HPDE6-E6E7 (cell line): ENCODE measurements at regions not wholly inside any gene's neighbourhood (a gene's known extent, or its start where the extent isn't known, plus 50 kb on each side); places are given as distances from the start of the nearest gene placed in this dataset.
A peak's percentile ranks its signal among the peaks of the same experiment; 100 is the strongest.
"Not testable (repeated sequence)": the region's sequence is repeated elsewhere in the genome, so short reads cannot be mapped to it uniquely, and the experiment has no call there.

Experiments
- DNase-seq: peaks from one replicate; pipeline ENCODE4 v3.0.0; 2011; ENCODE audit warnings: missing footprints; ENCODE audit errors: extremely low spot score

- no peak for DNase-seq
These were observed 323.7 kb upstream of the FAM78B start for GRCh38 chr1:166490437-166490991.

GRCh38 chr1:166493765-166494164 is 327.0 kb upstream of the FAM78B start:
- DNase-seq: not testable (repeated sequence)

DNA sequence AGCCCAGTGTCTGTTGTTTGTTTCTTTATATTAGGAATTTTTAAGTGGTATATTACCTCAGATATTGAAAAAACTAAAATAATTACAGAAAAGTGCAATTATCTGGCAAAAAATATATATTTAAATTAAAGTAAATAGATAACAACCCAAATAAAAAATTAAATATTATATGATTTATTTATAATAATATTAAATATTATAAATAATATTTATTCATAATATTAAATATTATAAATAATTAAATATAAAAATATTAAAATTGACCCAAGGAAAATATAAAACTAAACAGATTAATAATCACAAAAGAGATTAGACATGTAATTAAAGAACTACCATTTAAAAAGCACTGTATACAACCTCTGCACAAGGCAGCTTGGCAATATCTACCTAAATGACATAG is 331.9 kb upstream of the POGK start:
- DNase-seq: no peak

DNA sequence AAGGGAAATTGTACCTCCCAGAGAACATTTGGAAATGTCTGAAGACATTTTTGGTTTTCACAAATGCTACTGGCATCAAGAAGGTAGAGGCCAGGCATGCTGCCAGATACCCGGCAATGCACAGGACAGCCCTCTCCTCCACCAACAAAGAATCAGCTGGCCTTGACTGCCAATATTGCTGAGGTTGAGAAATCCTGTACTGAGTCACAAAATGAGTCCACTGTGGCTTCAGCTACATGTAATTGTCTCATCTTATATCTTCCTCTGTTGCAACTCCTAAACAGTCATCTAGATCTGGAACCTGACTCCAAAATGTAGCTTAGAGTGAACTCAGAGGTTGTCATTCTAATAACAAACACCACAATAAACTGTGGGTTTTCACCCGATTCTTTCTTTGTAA is 327.5 kb upstream of the POGK start:
- no peak for DNase-seq

DNA sequence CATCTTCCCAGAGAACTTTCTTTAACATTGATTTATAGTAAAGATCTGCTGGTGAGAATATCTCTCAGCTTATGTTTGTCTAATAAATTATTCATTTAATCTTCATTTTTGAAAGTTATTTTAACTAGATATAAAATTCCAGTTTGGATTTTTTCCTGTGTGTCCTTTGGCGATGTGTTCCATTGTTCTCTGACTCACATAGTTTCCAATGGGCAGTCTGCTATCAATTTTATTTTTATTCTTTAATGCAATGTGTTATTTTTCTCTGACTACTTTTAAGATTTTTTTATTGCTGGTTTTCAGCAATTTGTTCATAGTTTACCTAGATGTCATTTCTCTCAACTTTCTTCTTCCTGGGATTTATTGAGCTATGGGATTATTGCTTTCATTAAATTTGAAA is 325.2 kb upstream of the POGK start:
- DNase-seq: no peak

DNA sequence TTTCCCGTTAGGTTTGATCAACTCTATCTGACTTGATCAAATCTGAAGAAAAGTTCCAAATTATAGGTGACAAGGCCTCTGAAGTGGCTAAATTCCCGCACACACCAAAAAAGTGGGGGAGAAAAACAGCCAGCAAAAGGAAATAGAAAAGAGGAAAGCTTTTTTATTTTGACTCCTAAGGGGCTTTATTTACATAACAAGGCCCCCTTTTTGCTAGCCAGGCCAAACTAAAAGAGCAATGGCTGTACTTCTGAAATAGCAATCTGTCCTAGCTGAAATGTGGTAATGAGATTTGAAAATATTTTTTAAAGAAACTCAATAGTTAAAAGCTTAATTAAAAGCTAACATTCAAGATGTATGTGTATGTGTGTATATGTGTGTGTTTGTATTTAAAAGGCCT is 311.5 kb upstream of the POGK start:
- DNase-seq: no peak

DNA sequence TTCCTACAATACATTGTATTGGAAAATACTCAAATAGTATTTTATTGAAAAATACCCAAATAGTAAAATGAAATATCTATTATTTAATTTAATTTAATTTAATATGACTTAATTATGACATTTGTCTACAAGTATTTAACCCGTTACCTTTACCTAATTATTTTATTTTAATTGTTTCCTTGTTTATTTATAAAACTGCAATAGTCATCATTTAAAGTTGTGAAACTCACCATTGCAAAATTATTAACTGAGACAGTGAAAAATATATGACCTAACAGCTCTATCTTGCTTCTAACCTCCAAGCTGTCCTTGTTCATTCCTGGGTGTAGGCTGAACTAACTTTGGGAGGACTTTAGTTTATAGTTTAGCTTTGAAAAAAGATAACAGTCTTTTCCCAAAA is 300.6 kb upstream of the POGK start:
- no peak for DNase-seq

- no peak for DNase-seq
These were observed 295.2 kb upstream of the POGK start for GRCh38 chr1:166544036-166544435.

GRCh38 chr1:166544561-166544960 is 294.7 kb upstream of the POGK start:
- DNase-seq: no peak

- DNase-seq: no peak
These were observed 286.6 kb upstream of the POGK start for GRCh38 chr1:166552706-166553105.

DNA sequence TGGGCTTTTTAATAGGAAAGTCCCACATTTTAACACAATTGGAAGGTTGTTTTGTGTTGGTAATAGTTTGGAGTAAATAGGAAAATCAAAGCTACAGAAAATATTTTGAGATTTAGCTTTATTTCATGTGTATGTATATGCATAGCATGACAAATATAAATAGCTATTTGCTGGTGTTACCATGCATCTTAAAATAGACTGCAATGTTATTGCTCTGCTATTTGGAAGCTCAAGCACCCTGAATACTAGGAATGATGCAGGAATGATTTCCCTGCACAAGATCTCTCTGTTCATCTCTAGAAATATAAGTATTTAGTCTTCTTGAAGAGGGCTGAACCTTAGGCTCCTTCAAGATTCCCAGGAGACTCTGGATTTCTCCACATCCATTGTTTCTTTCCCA is 268.3 kb upstream of the POGK start:
- DNase-seq: no peak

GRCh38 chr1:166573199-166573598 is 266.1 kb upstream of the POGK start:
- DNase-seq: no peak

DNA sequence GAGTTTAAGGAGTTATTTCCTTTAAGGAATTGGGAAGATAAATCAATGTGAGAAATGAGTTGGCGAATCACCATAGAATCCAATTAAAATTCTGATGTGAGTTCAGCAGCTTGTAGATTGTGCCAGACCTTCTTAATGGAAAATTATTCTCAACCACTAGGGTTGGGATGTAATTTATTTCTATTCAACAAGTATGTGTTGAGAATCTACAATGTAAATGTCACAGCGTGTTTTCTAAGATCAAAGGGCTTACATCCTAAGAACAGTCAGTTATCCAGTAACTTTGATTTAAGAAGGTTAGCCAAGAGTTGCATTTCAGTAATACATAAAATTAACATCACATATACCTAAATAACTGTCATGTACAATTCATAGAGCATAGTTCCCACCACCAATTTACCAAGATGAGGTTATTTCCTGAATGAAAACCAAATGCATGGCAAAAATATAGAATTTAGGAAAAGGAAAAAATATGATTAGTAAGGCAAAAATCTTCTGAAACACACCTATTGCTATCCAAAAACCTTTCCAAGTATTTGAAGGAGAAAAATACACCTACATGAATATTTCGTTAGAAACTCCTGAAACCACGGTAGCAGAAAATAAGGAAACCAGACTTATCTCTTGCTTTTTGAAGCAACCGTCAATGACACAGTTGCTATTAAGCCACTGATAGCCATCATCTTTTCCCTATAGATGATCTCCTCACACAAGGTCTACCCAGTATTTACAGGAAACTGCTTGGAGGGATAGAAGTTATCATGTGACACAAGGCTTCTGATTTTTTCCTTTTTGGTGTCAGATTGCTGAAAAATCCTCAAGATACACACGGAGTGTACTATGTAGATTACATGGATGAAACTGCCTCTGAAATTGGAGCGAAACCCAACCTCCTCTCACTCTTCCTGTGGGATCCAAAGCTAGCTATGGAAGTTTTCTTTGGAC is 259.4 kb upstream of the POGK start:
- no peak for DNase-seq

DNA sequence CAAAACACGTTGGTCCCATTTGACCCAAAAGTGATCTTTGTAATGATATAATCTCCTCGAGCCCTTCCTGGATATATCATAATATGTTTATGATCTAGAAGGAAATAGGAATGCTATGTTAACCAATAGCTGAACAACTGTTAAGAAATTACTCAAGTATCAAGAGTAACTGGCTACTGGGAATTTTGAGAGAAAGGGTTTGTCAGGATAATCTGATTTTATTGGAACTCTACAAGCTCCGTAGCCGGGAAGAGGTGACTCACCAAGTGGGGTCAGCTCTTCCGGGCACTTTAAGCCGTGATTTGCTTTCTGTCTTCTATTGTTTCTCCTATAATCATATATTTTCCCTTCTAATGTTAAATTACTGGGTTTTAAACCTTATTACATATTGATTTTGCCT is 250.5 kb upstream of the POGK start:
- no peak for DNase-seq

GRCh38 chr1:166590161-166590560 is 249.1 kb upstream of the POGK start:
- DNase-seq: no peak

GRCh38 chr1:166594646-166595045 is 244.6 kb upstream of the POGK start:
- DNase-seq: no peak

GRCh38 chr1:166597516-166597915 is 241.8 kb upstream of the POGK start:
- DNase-seq: no peak

- no peak for DNase-seq
These were observed 238.7 kb upstream of the POGK start for GRCh38 chr1:166600574-166600973.

GRCh38 chr1:166601650-166602278 is 237.5 kb upstream of the POGK start:
- DNase-seq: no peak

GRCh38 chr1:166602801-166603200 is 236.5 kb upstream of the POGK start:
- not testable (repeated sequence) for DNase-seq

GRCh38 chr1:166603296-166603695 is 236.0 kb upstream of the POGK start:
- peak; percentile 45 for DNase-seq

- no peak for DNase-seq
These were observed 234.1 kb upstream of the POGK start for GRCh38 chr1:166605137-166605536.

- DNase-seq: no peak
These were observed 226.4 kb upstream of the POGK start for GRCh38 chr1:166612886-166613285.
